HG02610 (cell line): ENCODE measurements at regions not wholly inside any gene's neighbourhood (a gene's known extent, or its start where the extent isn't known, plus 50 kb on each side); places are given as distances from the start of the nearest gene placed in this dataset.

Source experiments
- ATAC-seq: cut with Tn5 transposase; IDR thresholded peaks from one replicate; pipeline ENCODE4 v1.9.1; 2021; ENCODE audit warnings: mild to moderate bottlenecking, moderate library complexity; ENCODE audit not compliant: unreplicated experiment

- ATAC-seq = no peak
Measured at GRCh38 chr22:47990481-47990880, 1228.0 kb downstream of the TBC1D22A start.

DNA sequence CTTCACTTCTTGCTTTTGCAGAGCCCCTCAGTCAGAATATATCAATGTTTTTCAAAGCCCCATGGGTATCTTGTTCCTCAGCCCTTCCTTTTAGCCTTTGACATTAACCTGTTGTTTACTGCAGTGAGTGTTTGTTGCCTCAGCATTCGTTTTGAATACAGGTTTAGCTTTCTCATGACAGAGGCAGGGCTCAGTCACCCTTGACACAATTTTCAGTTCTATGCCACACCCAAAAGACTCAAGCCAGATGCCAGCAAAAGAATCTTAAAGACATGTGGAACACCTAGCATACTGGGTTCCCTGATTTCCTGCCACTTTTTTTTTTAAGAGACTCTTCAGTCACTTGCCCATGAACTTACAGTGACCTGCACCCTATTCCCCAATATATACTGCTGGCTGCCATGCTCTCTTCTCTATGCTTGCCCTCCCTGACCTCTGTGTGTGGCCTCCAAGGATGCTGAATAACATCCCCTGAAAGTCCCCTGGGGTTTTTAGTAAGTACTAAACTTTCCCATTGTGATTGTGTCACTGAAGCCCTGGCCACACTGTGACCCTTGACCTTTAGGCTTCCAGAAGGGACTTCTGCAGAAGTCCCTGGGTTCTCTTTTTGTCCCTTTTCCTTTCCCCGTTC is 1225.5 kb downstream of the TBC1D22A start:
- ATAC-seq = no peak

DNA sequence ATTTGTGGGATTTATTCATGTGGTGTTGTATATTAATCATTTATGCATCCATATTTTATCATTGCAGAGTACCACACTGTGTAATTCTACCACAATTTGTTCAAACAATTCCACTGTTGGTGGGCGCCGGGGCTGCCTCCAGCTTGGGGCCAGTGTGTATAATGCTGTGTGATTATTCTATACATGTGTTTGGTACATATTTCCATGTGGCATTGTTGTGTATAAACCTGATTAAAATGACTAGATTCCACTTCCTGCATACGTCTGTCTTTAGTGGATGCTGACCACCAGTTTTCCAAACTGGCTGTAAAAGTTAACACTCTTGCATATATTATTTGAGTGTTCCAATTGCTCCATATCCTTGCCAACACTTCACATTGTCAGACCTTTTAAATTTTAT is 1213.8 kb downstream of the TBC1D22A start:
- no peak for ATAC-seq

DNA sequence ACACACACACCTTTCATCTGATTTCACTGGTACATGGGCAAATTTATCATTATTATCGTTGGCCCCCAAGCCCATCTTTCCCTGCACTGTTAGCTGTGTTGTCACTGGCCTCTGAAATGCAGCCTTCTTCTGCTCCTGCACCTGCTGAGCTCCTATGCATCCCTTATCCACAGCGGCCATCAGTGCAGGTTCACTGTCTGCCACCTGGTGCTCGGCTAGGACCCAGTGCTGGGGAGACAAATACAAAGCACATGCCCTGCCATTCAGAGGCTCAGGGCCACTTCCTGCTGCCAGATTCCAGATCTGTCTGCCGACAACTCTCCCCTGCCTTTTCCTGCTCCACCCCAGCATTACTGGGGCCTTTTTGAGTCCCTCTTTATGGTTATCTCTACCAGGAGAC is 1205.4 kb downstream of the TBC1D22A start:
- no peak for ATAC-seq

GRCh38 chr22:47966316-47966715 is 1203.9 kb downstream of the TBC1D22A start:
- no peak for ATAC-seq

GRCh38 chr22:47965896-47966295 is 1203.4 kb downstream of the TBC1D22A start:
- no peak for ATAC-seq

- ATAC-seq = no peak
Measured at GRCh38 chr22:47965066-47965465, 1202.6 kb downstream of the TBC1D22A start.

GRCh38 chr22:47963660-47964059 is 1201.2 kb downstream of the TBC1D22A start:
- no peak for ATAC-seq

DNA sequence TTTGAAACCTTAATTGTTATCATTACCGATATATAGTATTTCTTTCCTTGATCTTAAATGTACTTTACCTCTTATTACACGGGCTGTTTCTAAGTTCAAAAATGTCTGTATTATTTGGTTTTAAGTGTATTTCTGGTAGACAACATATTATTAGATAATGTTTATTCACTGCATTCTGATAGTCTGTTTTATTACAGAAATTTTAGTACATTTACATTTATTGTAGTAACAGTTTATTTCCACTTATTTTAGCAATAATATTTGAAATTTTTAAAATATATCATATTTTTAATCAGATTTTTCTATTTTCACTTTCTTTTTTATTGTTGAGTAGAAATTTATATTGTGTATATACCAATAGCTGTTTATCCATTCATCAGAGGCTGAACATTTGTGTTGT is 1195.2 kb downstream of the TBC1D22A start:
- ATAC-seq = no peak

DNA sequence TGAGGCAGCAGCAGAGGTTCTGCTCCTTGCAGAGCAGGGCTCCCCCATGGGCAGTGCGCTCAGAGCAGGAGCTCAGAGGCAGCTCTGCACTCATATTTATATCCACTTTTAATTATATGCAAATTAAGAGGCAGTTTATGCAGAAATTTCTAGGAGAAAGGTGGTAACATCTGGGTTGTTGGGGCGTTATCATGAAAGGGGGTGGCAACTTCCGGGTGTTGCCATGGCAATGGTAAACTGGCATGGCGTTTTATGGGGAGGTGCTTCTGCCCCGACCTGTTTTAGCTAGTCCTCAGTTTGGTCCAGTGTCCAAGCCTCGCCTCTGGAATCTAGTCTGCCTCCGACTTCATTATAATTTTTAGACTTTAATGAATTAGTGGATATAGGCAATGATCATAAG is 1191.7 kb downstream of the TBC1D22A start:
- no peak for ATAC-seq

- ATAC-seq = no peak
Measured at GRCh38 chr22:47944941-47945340, 1182.5 kb downstream of the TBC1D22A start.

DNA sequence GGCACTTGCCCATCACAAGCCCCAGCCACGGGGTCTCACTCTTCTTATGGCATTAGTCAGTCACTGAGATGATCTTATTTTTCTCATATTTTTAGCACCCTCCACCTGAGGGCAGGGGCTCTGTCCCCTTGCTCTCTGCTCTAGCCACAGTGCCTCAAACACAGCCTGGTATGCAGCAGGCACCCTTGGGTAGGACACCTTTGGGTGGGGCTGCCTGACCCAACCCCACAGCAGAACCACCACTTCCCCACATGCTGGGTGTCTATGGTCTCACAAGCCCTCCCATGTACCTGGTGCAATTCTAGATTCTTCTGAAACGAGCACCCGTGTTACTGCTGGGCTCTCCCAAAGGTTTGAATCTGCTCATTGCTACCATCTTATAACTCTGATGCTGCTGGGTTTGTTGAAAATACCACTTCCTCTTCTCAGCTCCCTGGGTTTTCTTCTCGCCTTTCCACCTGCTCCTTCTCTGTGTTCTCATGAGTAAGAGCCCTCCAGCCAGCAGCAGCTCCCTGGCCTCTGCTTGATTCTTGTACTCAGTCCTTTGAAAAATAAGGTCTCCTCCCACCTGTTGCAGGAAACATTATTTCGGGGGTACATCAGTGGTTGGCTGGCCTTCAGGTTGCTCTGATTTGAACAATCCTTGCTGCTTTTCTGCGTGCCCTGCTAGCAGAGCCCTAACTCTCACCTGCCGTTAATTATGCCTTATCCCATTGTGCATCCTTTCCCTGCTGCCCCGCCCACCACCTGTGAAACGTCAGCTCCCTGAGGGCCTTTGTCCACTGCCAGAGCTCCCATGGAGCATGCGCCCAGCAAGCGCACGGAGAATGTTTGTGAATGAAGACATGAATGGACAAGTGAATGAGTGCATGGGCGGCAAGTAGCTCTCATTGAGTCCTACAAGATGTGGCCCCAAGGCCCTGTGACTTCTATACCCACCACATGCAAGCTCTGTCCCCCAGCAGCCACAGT is 1181.6 kb downstream of the TBC1D22A start:
- no peak for ATAC-seq

GRCh38 chr22:47940211-47940610 is 1177.8 kb downstream of the TBC1D22A start:
- no peak for ATAC-seq

DNA sequence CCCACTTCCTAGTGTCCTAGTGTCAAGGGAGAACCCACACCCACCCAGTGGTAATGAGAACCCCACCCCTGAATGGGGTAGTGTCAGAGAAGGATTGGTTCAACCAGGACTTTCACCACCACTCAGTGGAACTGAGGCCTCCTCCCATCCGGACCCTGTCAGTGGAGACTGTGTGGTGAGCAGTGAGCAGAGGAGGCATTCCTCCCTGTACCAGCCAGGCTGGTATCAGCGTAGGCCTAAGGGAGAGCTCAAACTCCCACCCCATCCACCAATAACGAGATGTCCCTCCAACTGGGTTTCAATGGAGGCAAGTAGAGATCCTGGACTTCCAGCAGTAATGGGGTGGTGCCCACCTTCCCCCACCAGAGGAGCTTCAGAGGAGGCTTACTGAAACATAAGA is 1171.4 kb downstream of the TBC1D22A start:
- no peak for ATAC-seq

DNA sequence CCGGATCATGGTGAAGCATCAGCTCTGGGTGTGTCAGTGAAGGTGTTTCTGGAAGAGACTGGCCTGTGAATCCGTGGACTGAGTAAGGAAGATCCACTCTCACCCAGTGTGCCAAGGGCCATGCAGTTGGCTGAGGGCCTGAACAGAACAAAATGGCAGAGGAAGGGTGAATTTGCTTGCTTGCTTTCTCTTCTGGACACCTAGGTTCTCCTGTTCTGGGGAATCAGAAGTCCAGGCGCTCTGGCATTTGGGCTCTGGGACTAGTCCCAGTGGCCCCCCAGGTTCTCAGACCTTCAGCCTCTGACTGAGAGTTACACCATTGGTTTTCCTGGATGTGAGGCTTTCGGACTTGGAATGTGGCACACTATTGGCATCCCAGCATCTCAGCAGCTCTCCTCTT is 1170.8 kb downstream of the TBC1D22A start:
- no peak for ATAC-seq

DNA sequence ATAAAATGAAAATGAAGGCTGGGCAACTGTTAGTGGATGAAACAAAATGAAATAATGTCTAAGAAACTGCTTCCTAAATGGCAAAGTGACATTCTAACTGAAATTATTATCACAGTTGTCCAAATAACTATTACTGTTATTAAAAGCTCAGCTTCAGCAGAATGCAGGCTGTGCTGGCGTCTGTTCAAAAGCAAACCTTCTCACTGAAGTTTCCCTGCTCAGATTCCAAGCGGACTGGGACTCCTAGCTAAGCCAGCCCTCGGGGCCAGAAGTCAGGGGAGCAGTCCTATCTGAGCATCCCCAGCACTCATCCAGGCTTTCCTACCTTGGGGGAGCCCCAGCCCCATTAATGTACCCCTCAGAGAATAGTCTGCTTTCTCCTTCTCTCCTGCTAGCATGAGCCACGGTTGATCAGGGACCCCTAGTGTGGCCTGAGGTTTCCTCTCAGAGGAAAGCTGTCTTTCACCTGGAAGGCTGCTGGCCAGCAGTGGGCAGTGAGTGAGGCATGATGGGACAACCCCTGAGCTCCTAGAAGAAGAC is 1167.3 kb downstream of the TBC1D22A start:
- no peak for ATAC-seq

DNA sequence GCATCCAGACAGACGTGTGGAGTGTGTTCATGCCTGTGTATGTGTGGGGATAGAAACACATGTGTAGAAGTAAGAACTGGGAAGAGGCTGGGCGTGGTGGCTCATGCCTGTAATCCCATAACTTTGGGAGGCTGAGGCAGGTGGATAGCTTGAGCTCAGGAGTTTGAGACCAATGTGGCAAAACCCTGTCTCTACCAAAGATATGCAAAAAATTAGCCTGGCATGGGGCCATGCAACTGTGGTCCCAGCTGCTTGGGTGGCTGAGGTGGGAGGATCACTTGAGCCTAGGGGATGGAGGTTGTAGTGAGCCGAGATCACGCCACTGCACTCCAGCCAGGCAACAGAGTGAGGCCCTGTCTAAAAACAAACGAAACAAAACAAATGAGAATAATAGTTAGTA is 1166.6 kb downstream of the TBC1D22A start:
- ATAC-seq = no peak

- ATAC-seq = no peak
Measured at GRCh38 chr22:47928631-47929030, 1166.2 kb downstream of the TBC1D22A start.

DNA sequence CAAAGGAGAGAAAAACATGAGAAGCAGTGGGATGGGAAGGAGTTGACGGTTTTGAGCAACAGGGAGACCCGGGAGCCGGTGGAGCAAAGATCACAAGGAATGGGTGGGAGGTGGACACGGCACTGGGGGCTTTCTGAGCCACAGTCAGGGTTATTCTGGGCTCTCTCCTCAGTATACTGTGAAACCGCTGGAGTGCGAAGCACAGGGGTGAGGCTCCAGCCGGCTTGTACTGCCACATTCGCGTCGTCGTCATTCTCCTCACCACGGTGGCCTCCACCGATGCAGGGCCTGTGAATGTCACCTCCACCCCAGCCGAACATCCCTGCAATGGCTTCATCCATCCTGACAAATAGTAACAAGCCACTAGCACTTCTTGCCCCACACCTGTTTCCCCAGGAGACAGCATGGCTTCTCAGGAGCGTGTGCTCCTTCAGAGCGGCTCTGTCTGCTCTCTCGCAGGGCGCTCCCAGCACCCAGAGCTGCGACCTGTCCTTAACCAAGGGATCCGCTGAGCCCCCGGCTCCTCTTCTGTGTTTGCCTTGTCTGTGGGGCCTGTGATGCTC is 1165.3 kb downstream of the TBC1D22A start:
- no peak for ATAC-seq

DNA sequence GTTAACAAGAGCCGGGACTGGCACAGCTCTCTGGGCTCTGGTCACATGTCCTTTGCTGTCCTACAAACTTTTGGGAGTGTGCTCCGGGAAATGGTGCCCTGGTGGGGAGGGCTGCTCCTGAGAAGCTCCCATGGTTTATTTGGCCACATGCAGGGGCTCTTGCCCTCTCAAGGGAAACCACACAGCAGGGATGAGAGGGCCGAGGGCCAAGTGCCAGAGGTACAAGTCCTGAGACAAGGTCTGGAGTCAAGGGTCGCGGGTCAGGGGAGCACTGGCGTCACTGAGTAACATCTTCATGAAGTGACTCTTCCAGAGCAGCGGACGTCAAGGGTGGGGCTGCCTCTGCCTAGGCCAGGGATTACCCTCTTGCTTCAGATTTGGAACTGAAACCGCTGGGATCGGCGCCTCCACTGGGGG is 1160.6 kb downstream of the TBC1D22A start:
- no peak for ATAC-seq

GRCh38 chr22:47921906-47922305 is 1159.5 kb downstream of the TBC1D22A start:
- no peak for ATAC-seq
